ENCODE measurements at regions not wholly inside any gene's neighbourhood (a gene's known extent, or its start where the extent isn't known, plus 50 kb on each side); places are given as distances from the start of the nearest gene placed in this dataset.

- no peaks in the 10 kb centered on the region for H3K27me3 ChIP-seq (replicated peaks; ENCODE audit: insufficient read depth)
- intact Hi-C loops (cut with DNase I): no loop called here
- DNase-seq (ENCODE audit: low spot score): no peak
- H3K4me3 ChIP-seq: no peak overlapping the region
- TF ChIP-seq CTCF (IDR thresholded peaks at IDR 0.05): no peak
- TF ChIP-seq POLR2AphosphoS5 (IDR thresholded peaks at IDR 0.05): no peak
- TF ChIP-seq POLR2A (IDR thresholded peaks at IDR 0.05): no peak
- H3K27ac ChIP-seq: no peak overlapping the region
- 94% methylated on average over 6 of the region's 6 CpGs for WGBS
- no peaks in the 10 kb centered on the region for H3K4me1 ChIP-seq (replicated peaks)
- no peaks in the 10 kb centered on the region for H3K36me3 ChIP-seq
- no peaks in the 10 kb centered on the region for H3K9me3 ChIP-seq
These were observed 340.8 kb upstream of the MYT1L start for GRCh38 chr2:2671826-2672225.

GRCh38 chr2:2669316-2669715 lies 338.2 kb upstream of the MYT1L start:
- TF ChIP-seq CTCF (IDR thresholded peaks at IDR 0.05) (no peak), POLR2AphosphoS5 (IDR thresholded peaks at IDR 0.05) (no peak), POLR2A (IDR thresholded peaks at IDR 0.05) (no peak)
- WGBS: 91% methylated on average over 10 of the region's 16 CpGs
- Histone ChIP-seq H3K36me3 (no peaks in the 10 kb centered on the region), H3K4me3 (no peak overlapping the region), H3K27me3 (replicated peaks; ENCODE audit: insufficient read depth) (no peaks in the 10 kb centered on the region), H3K27ac (no peak overlapping the region), H3K9me3 (no peaks in the 10 kb centered on the region), H3K4me1 (replicated peaks) (no peaks in the 10 kb centered on the region)
- no peak for DNase-seq (ENCODE audit: low spot score)
- intact Hi-C loops (cut with DNase I): no loop called here

GRCh38 chr2:2668681-2669265 lies 337.7 kb upstream of the MYT1L start:
- TF ChIP-seq POLR2AphosphoS5 (IDR thresholded peaks at IDR 0.05) (no peak), CTCF (IDR thresholded peaks at IDR 0.05) (no peak), POLR2A (IDR thresholded peaks at IDR 0.05) (no peak)
- WGBS: 88% methylated on average over 21 of the region's 21 CpGs
- no peaks in the 10 kb centered on the region for H3K9me3 ChIP-seq
- no peak overlapping the region for H3K27ac ChIP-seq
- H3K36me3 ChIP-seq: no peaks in the 10 kb centered on the region
- H3K27me3 ChIP-seq (replicated peaks; ENCODE audit: insufficient read depth): no peaks in the 10 kb centered on the region
- H3K4me1 ChIP-seq (replicated peaks): peaks cover under 1% of the 10 kb centered on the region
- intact Hi-C loops (cut with DNase I): no loop called here
- DNase-seq (ENCODE audit: low spot score): no peak
- no peak overlapping the region for H3K4me3 ChIP-seq

- intact Hi-C loops (cut with DNase I): no loop called here
- no peak overlapping the region for H3K27ac ChIP-seq
- H3K36me3 ChIP-seq: no peaks in the 10 kb centered on the region
- no peak for DNase-seq (ENCODE audit: low spot score)
- H3K9me3 ChIP-seq: no peaks in the 10 kb centered on the region
- no peaks in the 10 kb centered on the region for H3K27me3 ChIP-seq (replicated peaks; ENCODE audit: insufficient read depth)
- TF ChIP-seq POLR2AphosphoS5 (IDR thresholded peaks at IDR 0.05) (no peak), POLR2A (IDR thresholded peaks at IDR 0.05) (no peak), CTCF (IDR thresholded peaks at IDR 0.05) (no peak)
- peaks cover 9% of the 10 kb centered on the region for H3K4me1 ChIP-seq (replicated peaks)
- H3K4me3 ChIP-seq: no peak overlapping the region
- WGBS: 86% methylated on average over 4 of the region's 4 CpGs
These were observed 336.6 kb upstream of the MYT1L start for GRCh38 chr2:2667690-2668089.

- Histone ChIP-seq H3K9me3 (no peaks in the 10 kb centered on the region), H3K27me3 (replicated peaks; ENCODE audit: insufficient read depth) (no peaks in the 10 kb centered on the region), H3K36me3 (no peaks in the 10 kb centered on the region), H3K27ac (no peak overlapping the region), H3K4me1 (replicated peaks) (peaks cover 22% of the 10 kb centered on the region), H3K4me3 (no peak overlapping the region)
- 96% methylated on average over 12 of the region's 12 CpGs for WGBS
- no peak for TF ChIP-seq CTCF (IDR thresholded peaks at IDR 0.05)
- no peak for TF ChIP-seq POLR2AphosphoS5 (IDR thresholded peaks at IDR 0.05)
- no peak for TF ChIP-seq POLR2A (IDR thresholded peaks at IDR 0.05)
- DNase-seq (ENCODE audit: low spot score): no peak
- intact Hi-C loops (cut with DNase I): no loop called here
These were observed 334.7 kb upstream of the MYT1L start for GRCh38 chr2:2665834-2666133.
